Pancreas (tissue), 10 donors: ENCODE measurements at regions not wholly inside any gene's neighbourhood (a gene's known extent, or its start where the extent isn't known, plus 50 kb on each side); places are given as distances from the start of the nearest gene placed in this dataset.
"Not testable (repeated sequence)": the region's sequence is repeated elsewhere in the genome, so short reads cannot be mapped to it uniquely, and the experiment has no call there.

Experiments used
- ATAC-seq, 4 donors: fragments of 200-7000 bp; cut with Tn5 transposase; one replicate each; pipeline versions ENCODE4 v1.8.0 to v1.9.1; 2020; ENCODE audit warnings: mild to moderate bottlenecking in 4 of 4, moderate library complexity in 4 of 4
- DNase-seq, 6 donors: peaks; one replicate each; pipeline ENCODE4 v3.0.0-alpha.2; 2020
- FAIRE-seq: peaks from 2 replicates; lab custom pipeline; 2012; peaks lifted over from hg19 to GRCh38; lab: Jason Lieb, UNC
- H3K27ac ChIP-seq, 4 donors: fragments of 200-600 bp; sonication (generic); 1 replicate in 3 of 4; 2 replicates in 1 of 4; pipeline versions ENCODE4 v1.5.0 to v1.8.0; 2020
- H3K27me3 ChIP-seq, 4 donors: fragments of 200-600 bp; one replicate each; pipeline ENCODE4 v1.8.0; 2021
- H3K36me3 ChIP-seq, 3 donors: fragments of 200-600 bp; sonication (generic) in 1 of 3; one replicate each; pipeline versions ENCODE4 v1.5.0 to v1.8.0; 2020 to 2021
- H3K4me1 ChIP-seq, 3 donors: fragments of 200-600 bp; one replicate each; pipeline ENCODE4 v1.8.0; 2021
- H3K4me3 ChIP-seq, 4 donors: fragments of 200-600 bp; sonication (generic) in 2 of 4; one replicate each; pipeline versions ENCODE4 v1.5.0 to v1.8.0; 2020 to 2021
- H3K9me3 ChIP-seq, 4 donors: fragments of 200-600 bp; one replicate each; pipeline ENCODE4 v1.8.0; 2021
- CTCF ChIP-seq, 4 donors: fragments of 200-600 bp; sonication (generic) in 3 of 4; IDR thresholded peaks; one replicate each; pipeline versions ENCODE4 v1.5.0 to v1.8.0; 2021; ENCODE audit warnings: antibody characterized with exemption in 4 of 4
- WGBS, 2 donors: extraction: QIAGEN DNeasy Blood & Tissue Kit; methylation state at CpG; one replicate each; pipeline ENCODE4 v1.1.7; 2013; 5-methylcytosine and 5-hydroxymethylcytosine counted together
- intact Hi-C, 3 donors: fragments of 100-400 bp; cut with DNase I; formaldehyde crosslinking; loops; one replicate each; pipeline versions ENCODE4 v1.11.1 to v1.14.2; 2022
- donor health status: healthy with polysubstance abuse.
- donor health status: DM: no; HTN: no; CAD: no; lungs with moderate emphysema.
- donor health status: DM: no; HTN: no; CAD: no.
- donor health status: control.
- donor health status: control.
- donor health status: Bipolar disorder and iron deficiency.
- donor health status: DM: yes; HTN: yes; CAD: no.
- donor health status: DM: no; HTN: no; CAD: no.
- donor health status: DM: no; HTN: no; CAD: no.
- donor health status: DM: yes; HTN: yes; CAD: no.

- Histone ChIP-seq H3K4me1 (peaks cover 12 to 17% (median 15%) of the 10 kb centered on the region in 3 donors), H3K27me3 (no peaks in the 10 kb centered on the region), H3K36me3 (no peaks in the 10 kb centered on the region), H3K27ac (no peak overlapping the region), H3K9me3 (no peaks in the 10 kb centered on the region), H3K4me3 (no peak overlapping the region)
- 89% methylated on average over 4 of the region's 4 CpGs for WGBS, 2 donors
- FAIRE-seq (no peak), ATAC-seq (no peak), DNase-seq (no peak)
- intact Hi-C loops, result no loop called here
- no peak for TF ChIP-seq CTCF (IDR thresholded peaks at IDR 0.05)
Measured at GRCh38 chr1:245058882-245059281, 95.9 kb upstream of the KIF26B start.

GRCh38 chr1:245058436-245058835, 96.3 kb upstream of the KIF26B start:
- no peak for FAIRE-seq
- DNase-seq, result no peak
- TF ChIP-seq CTCF (IDR thresholded peaks at IDR 0.05), result no peak
- intact Hi-C loops, result no loop called here
- H3K4me3 ChIP-seq, result no peak overlapping the region
- 87% methylated on average over 5 of the region's 5 CpGs for WGBS, 2 donors
- peaks cover 12 to 17% (median 15%) of the 10 kb centered on the region in 3 donors for H3K4me1 ChIP-seq
- H3K27me3 ChIP-seq, result no peaks in the 10 kb centered on the region
- H3K36me3 ChIP-seq, result no peaks in the 10 kb centered on the region
- H3K9me3 ChIP-seq, result no peaks in the 10 kb centered on the region
- ATAC-seq, result no peak
- no peak overlapping the region for H3K27ac ChIP-seq

GRCh38 chr1:245056913-245057312, 97.9 kb upstream of the KIF26B start:
- ATAC-seq (no peak), FAIRE-seq (no peak), DNase-seq (no peak)
- Histone ChIP-seq H3K27me3 (no peaks in the 10 kb centered on the region), H3K9me3 (no peaks in the 10 kb centered on the region), H3K4me3 (no peak overlapping the region), H3K36me3 (no peaks in the 10 kb centered on the region), H3K4me1 (peaks cover 12 to 17% (median 15%) of the 10 kb centered on the region in 3 donors), H3K27ac (no peak overlapping the region)
- intact Hi-C loops, result no loop called here
- 90 to 99% methylated on average over 7 of the region's 7 CpGs for WGBS, 2 donors
- TF ChIP-seq CTCF (IDR thresholded peaks at IDR 0.05), result no peak

GRCh38 chr1:245056296-245056695, 98.5 kb upstream of the KIF26B start:
- ATAC-seq, intact Hi-C loops: not testable (repeated sequence)

GRCh38 chr1:245055752-245056151, 99.0 kb upstream of the KIF26B start:
- 45 to 69% methylated on average over 4 of the region's 4 CpGs for WGBS, 2 donors
- Histone ChIP-seq H3K9me3 (no peaks in the 10 kb centered on the region), H3K27ac (no peak overlapping the region), H3K4me3 (no peak overlapping the region), H3K36me3 (no peaks in the 10 kb centered on the region), H3K27me3 (no peaks in the 10 kb centered on the region), H3K4me1 (peaks cover 8 to 11% (median 9%) of the 10 kb centered on the region in 3 donors)
- intact Hi-C loops, result no loop called here
- FAIRE-seq (no peak), DNase-seq (no peak), ATAC-seq (no peak)
- no peak for TF ChIP-seq CTCF (IDR thresholded peaks at IDR 0.05)

More at GRCh38 chr1:245056296-245056695, 98.5 kb upstream of the KIF26B start:
- DNase-seq, H3K36me3 ChIP-seq, H3K9me3 ChIP-seq, H3K4me3 ChIP-seq, FAIRE-seq, H3K27me3 ChIP-seq, H3K27ac ChIP-seq: not testable (repeated sequence)
- WGBS, 2 donors, result 96 to 99% methylated on average over 5 of the region's 5 CpGs
- H3K4me1 ChIP-seq, result peaks cover 12 to 16% (median 13%) of the 10 kb centered on the region in 3 donors
